SH-SY5Y (cell line): ENCODE measurements at regions not wholly inside any gene's neighbourhood (a gene's known extent, or its start where the extent isn't known, plus 50 kb on each side); places are given as distances from the start of the nearest gene placed in this dataset.

Source experiments
- GATA2 ChIP-seq: IDR thresholded peaks from 2 replicates; pipeline ENCODE4 v1.6.1; 2011; ENCODE audit warnings: mild to moderate bottlenecking, low read depth, low read length
- GATA3 ChIP-seq: IDR thresholded peaks from 2 replicates; pipeline ENCODE4 v1.6.1; 2011; ENCODE audit warnings: low read depth, mild to moderate bottlenecking, low read length, moderate library complexity

- TF ChIP-seq GATA2: no peak
- TF ChIP-seq GATA3: no peak
These were observed 96.5 kb upstream of the SERTAD2 start for GRCh38 chr2:64750001-64750816.
